WI38 (cell line): ENCODE measurements at regions not wholly inside any gene's neighbourhood (a gene's known extent, or its start where the extent isn't known, plus 50 kb on each side); places are given as distances from the start of the nearest gene placed in this dataset.

Experiments used
- H3K4me3 ChIP-seq: 2 replicates; pipeline ENCODE4 v1.5.1; 2011; ENCODE audit warnings: low read depth, mild to moderate bottlenecking, control low read depth, low read length
- TF ChIP-seq, protein P1 (sequence below): IDR thresholded peaks from 2 replicates; pipeline ENCODE4 v1.5.1; 2012; ENCODE audit warnings: low read depth, mild to moderate bottlenecking, control low read depth, low read length

DNA sequence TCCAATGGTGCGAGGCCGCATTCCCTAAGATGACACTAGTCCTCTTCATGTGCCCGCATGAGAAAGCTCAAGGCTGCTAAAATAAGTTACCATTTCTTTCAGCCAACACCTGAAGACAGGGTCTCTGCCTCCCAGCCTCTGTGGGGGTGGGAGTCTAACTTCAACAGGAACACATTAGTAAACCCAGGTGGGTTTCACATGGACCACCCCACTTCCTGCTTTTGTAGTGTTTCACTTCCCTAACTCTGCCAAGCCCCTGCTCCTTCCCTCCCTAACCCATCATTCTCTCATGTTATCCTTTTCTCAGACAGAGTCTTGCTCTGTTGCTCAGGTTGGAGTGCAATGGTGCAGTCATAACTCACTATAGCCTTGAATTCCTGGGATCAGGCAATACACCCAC is 783.6 kb downstream of the UQCRFS1 start:
- no peak overlapping the region for H3K4me3 ChIP-seq
- TF ChIP-seq, protein P1, sequence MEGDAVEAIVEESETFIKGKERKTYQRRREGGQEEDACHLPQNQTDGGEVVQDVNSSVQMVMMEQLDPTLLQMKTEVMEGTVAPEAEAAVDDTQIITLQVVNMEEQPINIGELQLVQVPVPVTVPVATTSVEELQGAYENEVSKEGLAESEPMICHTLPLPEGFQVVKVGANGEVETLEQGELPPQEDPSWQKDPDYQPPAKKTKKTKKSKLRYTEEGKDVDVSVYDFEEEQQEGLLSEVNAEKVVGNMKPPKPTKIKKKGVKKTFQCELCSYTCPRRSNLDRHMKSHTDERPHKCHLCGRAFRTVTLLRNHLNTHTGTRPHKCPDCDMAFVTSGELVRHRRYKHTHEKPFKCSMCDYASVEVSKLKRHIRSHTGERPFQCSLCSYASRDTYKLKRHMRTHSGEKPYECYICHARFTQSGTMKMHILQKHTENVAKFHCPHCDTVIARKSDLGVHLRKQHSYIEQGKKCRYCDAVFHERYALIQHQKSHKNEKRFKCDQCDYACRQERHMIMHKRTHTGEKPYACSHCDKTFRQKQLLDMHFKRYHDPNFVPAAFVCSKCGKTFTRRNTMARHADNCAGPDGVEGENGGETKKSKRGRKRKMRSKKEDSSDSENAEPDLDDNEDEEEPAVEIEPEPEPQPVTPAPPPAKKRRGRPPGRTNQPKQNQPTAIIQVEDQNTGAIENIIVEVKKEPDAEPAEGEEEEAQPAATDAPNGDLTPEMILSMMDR = no peak

GRCh38 chr19:28428663-28429348 is 784.1 kb downstream of the UQCRFS1 start:
- H3K4me3 ChIP-seq = no peak overlapping the region
- TF ChIP-seq, protein P1 = no peak

- TF ChIP-seq, protein P1 = no peak
- H3K4me3 ChIP-seq = no peak overlapping the region
These were observed 785.4 kb downstream of the UQCRFS1 start for GRCh38 chr19:28427376-28428083.

GRCh38 chr19:28426730-28427225 is 786.2 kb downstream of the UQCRFS1 start:
- TF ChIP-seq, protein P1 = no peak
- no peak overlapping the region for H3K4me3 ChIP-seq

DNA sequence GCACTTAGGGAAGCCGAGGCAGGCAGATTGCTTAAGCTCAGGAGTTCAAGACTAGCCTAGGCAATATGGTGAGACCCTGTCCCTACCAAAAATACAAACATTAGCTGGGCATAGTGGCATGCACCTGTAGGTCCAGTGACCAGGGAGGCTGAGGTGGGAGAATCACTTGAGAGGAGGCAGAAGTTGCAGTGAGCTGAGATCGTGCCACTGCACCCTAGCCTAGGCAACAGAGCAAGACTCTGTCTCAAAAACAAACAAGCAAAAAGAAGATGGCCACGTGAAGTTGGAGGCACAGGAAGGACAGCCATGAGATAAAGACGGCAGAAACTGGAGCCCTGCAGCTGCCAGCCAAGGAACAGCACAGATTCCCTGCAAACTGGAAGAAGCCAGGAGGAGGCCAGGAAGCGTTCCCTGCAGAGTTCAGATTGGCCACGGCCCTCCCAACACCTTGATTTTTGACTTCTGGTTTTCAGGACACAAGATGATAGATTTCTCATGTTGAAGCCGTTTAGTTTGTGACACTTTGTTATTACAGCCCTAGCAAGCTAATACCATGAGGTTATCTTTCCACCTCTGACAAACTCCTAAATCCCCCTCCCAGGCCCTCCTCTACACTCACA is 786.7 kb downstream of the UQCRFS1 start:
- TF ChIP-seq, protein P1 = no peak
- H3K4me3 ChIP-seq = no peak overlapping the region

GRCh38 chr19:28425046-28425931 is 787.7 kb downstream of the UQCRFS1 start:
- no peak overlapping the region for H3K4me3 ChIP-seq
- TF ChIP-seq, protein P1 = no peak
